NCI-H82 treated with DMSO at 0.1 percent for 48 hours (cell line): ENCODE measurements at regions not wholly inside any gene's neighbourhood (a gene's known extent, or its start where the extent isn't known, plus 50 kb on each side); places are given as distances from the start of the nearest gene placed in this dataset.
"Not testable (repeated sequence)": the region's sequence is repeated elsewhere in the genome, so short reads cannot be mapped to it uniquely, and the experiment has no call there.

Source experiments
- DNase-seq: peaks from one replicate; lab custom pipeline; 2025; ENCODE audit not compliant: unreplicated experiment; lab: John Stamatoyannopoulos, UW

- no peak for DNase-seq
These were observed 477.3 kb downstream of the KLF12 start for GRCh38 chr13:73656863-73657262.

GRCh38 chr13:73653688-73654087 lies 480.5 kb downstream of the KLF12 start:
- DNase-seq, result no peak

- DNase-seq, result no peak
These were observed 486.8 kb downstream of the KLF12 start for GRCh38 chr13:73647417-73647816.

- not testable (repeated sequence) for DNase-seq
These were observed 493.6 kb downstream of the KLF12 start for GRCh38 chr13:73640476-73641179.

GRCh38 chr13:73635166-73635787 lies 498.9 kb downstream of the KLF12 start:
- DNase-seq, result no peak

- no peak for DNase-seq
These were observed 500.3 kb downstream of the KLF12 start for GRCh38 chr13:73633817-73634460.

- no peak for DNase-seq
These were observed 502.8 kb downstream of the KLF12 start for GRCh38 chr13:73631411-73631810.

GRCh38 chr13:73625562-73626339 lies 508.5 kb downstream of the KLF12 start:
- no peak for DNase-seq

GRCh38 chr13:73623281-73623680 lies 510.9 kb downstream of the KLF12 start:
- DNase-seq, result no peak

GRCh38 chr13:73622381-73622780 lies 511.8 kb downstream of the KLF12 start:
- no peak for DNase-seq

- no peak for DNase-seq
These were observed 515.8 kb downstream of the KLF12 start for GRCh38 chr13:73618275-73618865.

- no peak for DNase-seq
These were observed 517.3 kb downstream of the KLF12 start for GRCh38 chr13:73616861-73617260.

- DNase-seq, result no peak
These were observed 523.2 kb downstream of the KLF12 start for GRCh38 chr13:73610799-73611592.

- DNase-seq, result no peak
These were observed 525.3 kb downstream of the KLF12 start for GRCh38 chr13:73608711-73609485.

- no peak for DNase-seq
These were observed 526.1 kb downstream of the KLF12 start for GRCh38 chr13:73608157-73608516.

- no peak for DNase-seq
These were observed 526.6 kb downstream of the KLF12 start for GRCh38 chr13:73607489-73608156.

GRCh38 chr13:73603646-73604045 lies 530.6 kb downstream of the KLF12 start:
- no peak for DNase-seq

GRCh38 chr13:73602295-73602694 lies 531.9 kb downstream of the KLF12 start:
- DNase-seq, result peak; percentile 56

GRCh38 chr13:73601708-73602107 lies 532.5 kb downstream of the KLF12 start:
- DNase-seq, result no peak
